ENCODE measurements at regions not wholly inside any gene's neighbourhood (a gene's known extent, or its start where the extent isn't known, plus 50 kb on each side); places are given as distances from the start of the nearest gene placed in this dataset.

- FAIRE-seq: no peak
- CTCF ChIA-PET: no interaction called here
- DNase-seq (ENCODE audit: low read depth in 1 of 2, low spot score in 1 of 2): no peak
- Histone ChIP-seq H3K4me1 (no peaks in the 10 kb centered on the region), H3K27ac (no peak overlapping the region), H3K4me2 (no peak overlapping the region), H3K9me3 (no peaks in the 10 kb centered on the region; the same call in 2 of the 3 replicates), H3K4me3 (no peak overlapping the region)
- no peak for ATAC-seq
- TF ChIP-seq JUN (IDR thresholded peaks at IDR 0.05): no peak
- TF ChIP-seq ATOH8 (CRISPR knock-in tag; IDR thresholded peaks at IDR 0.05; ENCODE audit: low read depth): no peak
- TF ChIP-seq TP53 (CRISPR knock-in tag; IDR thresholded peaks at IDR 0.05): no peak
- TF ChIP-seq BHLHE40 (IDR thresholded peaks at IDR 0.05; ENCODE audit: low read depth, low read length): no peak
- TF ChIP-seq ESRRA (IDR thresholded peaks at IDR 0.05; ENCODE audit: borderline replicate concordance, low read length): no peak
- no peak for TF ChIP-seq RFX5 (IDR thresholded peaks at IDR 0.05)
- no peak for TF ChIP-seq EHMT2 (IDR thresholded peaks at IDR 0.05; ENCODE audit: low read depth)
- no peak for TF ChIP-seq CTCF (IDR thresholded peaks at IDR 0.05)
- TF ChIP-seq SREBF2 (IDR thresholded peaks at IDR 0.05): no peak
- TF ChIP-seq MAX (IDR thresholded peaks at IDR 0.05): no peak
- WGBS (ENCODE audit: missing lambda C conversion rate): 33% methylated on average over 9 of the region's 11 CpGs
- POLR2A ChIA-PET: no interaction called here
Measured at GRCh38 chr2:15844211-15844801, 96.0 kb upstream of the MYCN start.

- ATAC-seq (no peak), FAIRE-seq (no peak), DNase-seq (ENCODE audit: low read depth in 1 of 2, low spot score in 1 of 2) (no peak)
- no peak overlapping the region for H3K27ac ChIP-seq
- TF ChIP-seq HEYL (CRISPR knock-in tag; IDR thresholded peaks at IDR 0.05) (no peak), E2F6 (IDR thresholded peaks at IDR 0.05; ENCODE audit: borderline replicate concordance, low read depth) (no peak), FOSB (CRISPR knock-in tag; IDR thresholded peaks at IDR 0.05) (no peak)
- POLR2A ChIA-PET: no interaction called here
- CTCF ChIA-PET: interaction anchor here (0.6 kb wide), 1 partner anchor 63 kb away, joined by 3 read pairs; no protein-coding TSS in a partner anchor
- no peak overlapping the region for H3K4me3 ChIP-seq
- no peaks in the 10 kb centered on the region for H3K4me1 ChIP-seq
- no peak overlapping the region for H3K4me2 ChIP-seq
- H3K9me3 ChIP-seq: no peaks in the 10 kb centered on the region; the same call in 2 of the 3 replicates
- 53% methylated on average over 3 of the region's 3 CpGs for WGBS (ENCODE audit: missing lambda C conversion rate)
Measured at GRCh38 chr2:15845294-15845693, 95.1 kb upstream of the MYCN start.

GRCh38 chr2:15845737-15846405 lies 94.5 kb upstream of the MYCN start:
- ATAC-seq (no peak; a peak in 1 of 6 replicates), DNase-seq (ENCODE audit: low read depth in 1 of 2, low spot score in 1 of 2) (no peak), FAIRE-seq (no peak)
- Histone ChIP-seq H3K4me2 (no peak overlapping the region), H3K4me3 (no peak overlapping the region), H3K9me3 (no peaks in the 10 kb centered on the region; the same call in 2 of the 3 replicates), H3K27ac (no peak overlapping the region), H3K4me1 (no peaks in the 10 kb centered on the region)
- WGBS (ENCODE audit: missing lambda C conversion rate): 56% methylated on average over 10 of the region's 10 CpGs
- ChIA-PET CTCF (interaction anchor here (0.7 kb wide), 1 partner anchor 34 kb away, joined by 3 read pairs; no protein-coding TSS in a partner anchor), POLR2A (no interaction called here)
- TF ChIP-seq HMGXB4 (CRISPR knock-in tag; IDR thresholded peaks at IDR 0.05; ENCODE audit: borderline replicate concordance): no peak
- no peak for TF ChIP-seq USF2 (IDR thresholded peaks at IDR 0.05)
- TF ChIP-seq CEBPB (IDR thresholded peaks at IDR 0.05): no peak
- no peak for TF ChIP-seq FOSB (CRISPR knock-in tag; IDR thresholded peaks at IDR 0.05)
- TF ChIP-seq RFX5 (IDR thresholded peaks at IDR 0.05): no peak
- TF ChIP-seq NFE2L2 (conservative IDR thresholded peaks at IDR 0.05; ENCODE audit: low read length): no peak
- no peak for TF ChIP-seq GATA3 (IDR thresholded peaks at IDR 0.05; ENCODE audit: borderline replicate concordance)
- no peak for TF ChIP-seq KDM1A (IDR thresholded peaks at IDR 0.05; ENCODE audit: low read depth)
- no peak for TF ChIP-seq RNF2 (IDR thresholded peaks at IDR 0.05; ENCODE audit: borderline replicate concordance, low read depth)
- TF ChIP-seq RARB (CRISPR knock-in tag; IDR thresholded peaks at IDR 0.05): no peak
- TF ChIP-seq HES2 (IDR thresholded peaks at IDR 0.05): no peak
- no peak for TF ChIP-seq RCOR1 (IDR thresholded peaks at IDR 0.05; ENCODE audit: low read depth, low read length)
- TF ChIP-seq HOXB13 (CRISPR knock-in tag; IDR thresholded peaks at IDR 0.05; ENCODE audit: low read depth): no peak
- no peak for TF ChIP-seq MAFK (IDR thresholded peaks at IDR 0.05; ENCODE audit: partially characterized antibody)

Data from A549 (cell line).